Neural cell (in vitro differentiated cells): ENCODE measurements at regions not wholly inside any gene's neighbourhood (a gene's known extent, or its start where the extent isn't known, plus 50 kb on each side); places are given as distances from the start of the nearest gene placed in this dataset.

Experiments
- H2AFZ ChIP-seq: fragments of 200-600, 300-800 bp; sonication (generic), shearing (Covaris generic); 2 replicates; pipeline ENCODE4 v1.6.0; 2014; ENCODE audit warnings: low read depth, mild to moderate bottlenecking, antibody characterized with exemption, low read length, moderate library complexity
- H3F3A ChIP-seq: fragments of 200-600 bp; shearing (Covaris generic); 2 replicates; pipeline ENCODE4 v1.6.1; 2016; ENCODE audit warnings: mild to moderate bottlenecking, moderate library complexity, mixed read lengths, antibody characterized with exemption, low read length; ENCODE audit not compliant: insufficient read depth, poor library complexity, severe bottlenecking
- H3K27ac ChIP-seq: fragments of 200-600, 300-800 bp; sonication (generic), shearing (Covaris generic); 2 replicates; pipeline ENCODE4 v1.5.1; 2014; ENCODE audit warnings: mild to moderate bottlenecking, low read length, moderate library complexity
- H3K27me3 ChIP-seq: fragments of 300-800, 200-600 bp; sonication (generic), shearing (Covaris generic); 2 replicates; pipeline ENCODE4 v1.6.0; 2014; ENCODE audit warnings: mild to moderate bottlenecking, low read depth, low read length, moderate library complexity; ENCODE audit not compliant: insufficient read depth
- H3K36me3 ChIP-seq: fragments of 300-800, 200-600 bp; sonication (generic), shearing (Covaris generic); 2 replicates; pipeline ENCODE4 v1.5.1; 2014; ENCODE audit warnings: mild to moderate bottlenecking, antibody characterized with exemption, low read length, moderate library complexity; ENCODE audit not compliant: insufficient read depth
- H3K4me2 ChIP-seq: fragments of 300-800, 200-600 bp; sonication (generic), shearing (Covaris generic); 2 replicates; pipeline ENCODE4 v1.6.0; 2014; ENCODE audit warnings: mild to moderate bottlenecking, low read length
- H3K4me3 ChIP-seq: fragments of 300-800, 200-600 bp; sonication (generic), shearing (Covaris generic); 2 replicates; pipeline ENCODE4 v1.5.1; 2014; ENCODE audit warnings: mild to moderate bottlenecking, low read length, moderate library complexity
- H3K79me2 ChIP-seq: fragments of 200-600 bp; shearing (Covaris generic); replicated peaks from 2 replicates; pipeline ENCODE4 v1.6.0; 2014; ENCODE audit warnings: mild to moderate bottlenecking, low read length, moderate library complexity; ENCODE audit not compliant: insufficient read depth
- H3K9ac ChIP-seq: fragments of 300-800, 200-600 bp; sonication (generic), shearing (Covaris generic); 2 replicates; pipeline ENCODE4 v1.6.1; 2016; ENCODE audit warnings: mild to moderate bottlenecking, low read length, mixed read lengths
- H3K9me2 ChIP-seq: fragments of 200-600 bp; shearing (Covaris generic); 2 replicates; pipeline ENCODE4 v1.6.1; 2016; ENCODE audit warnings: mild to moderate bottlenecking, low read length, mixed read lengths; ENCODE audit not compliant: insufficient read depth
- H3K9me3 ChIP-seq: fragments of 200-600, 300-800 bp; sonication (generic), shearing (Covaris generic); 2 replicates; pipeline ENCODE4 v1.6.1; 2016; ENCODE audit warnings: mild to moderate bottlenecking, mixed run types, low read length, moderate library complexity, mixed read lengths
- H4K20me1 ChIP-seq: fragments of 200-600 bp; shearing (Covaris generic); 2 replicates; pipeline ENCODE4 v1.6.1; 2016; ENCODE audit warnings: mild to moderate bottlenecking, mixed run types; ENCODE audit not compliant: insufficient read depth
- CTCF ChIP-seq: fragments of 450-650 bp; IDR thresholded peaks from 2 replicates; pipeline ENCODE4 v1.5.1; 2014; ENCODE audit warnings: antibody characterized with exemption, mild to moderate bottlenecking, moderate library complexity; ENCODE audit not compliant: poor library complexity, severe bottlenecking
- EP300 ChIP-seq: fragments of 450-650 bp; conservative IDR thresholded peaks from 2 replicates; pipeline ENCODE4 v1.6.1; 2014; ENCODE audit warnings: antibody characterized with exemption, mild to moderate bottlenecking, moderate library complexity; ENCODE audit not compliant: poor library complexity, severe bottlenecking
- EZH2 ChIP-seq: fragments of 200-600, 300-800 bp; shearing (Covaris generic), sonication (generic); IDR thresholded peaks from 2 replicates; pipeline ENCODE4 v1.6.1; 2014; ENCODE audit warnings: antibody characterized with exemption, low read length, borderline replicate concordance, mild to moderate bottlenecking; ENCODE audit not compliant: insufficient read depth, poor library complexity, severe bottlenecking
- MXI1 ChIP-seq: fragments of 450-650 bp; conservative IDR thresholded peaks from 2 replicates; pipeline ENCODE4 v1.6.1; 2014; ENCODE audit warnings: antibody characterized with exemption, mild to moderate bottlenecking; ENCODE audit not compliant: poor library complexity, severe bottlenecking
- POLR2AphosphoS5 ChIP-seq: IDR thresholded peaks from 2 replicates; pipeline ENCODE4 v1.6.1; 2012
- RAD21 ChIP-seq: fragments of 450-650 bp; conservative IDR thresholded peaks from 2 replicates; pipeline ENCODE4 v1.6.1; 2014; ENCODE audit warnings: antibody characterized with exemption, mild to moderate bottlenecking, moderate library complexity
- REST ChIP-seq: IDR thresholded peaks from 2 replicates; pipeline ENCODE4 v1.6.1; 2012; ENCODE audit warnings: borderline replicate concordance
- SMC3 ChIP-seq: fragments of 450-650 bp; conservative IDR thresholded peaks from 2 replicates; pipeline ENCODE4 v1.6.1; 2014; ENCODE audit warnings: antibody characterized with exemption, mild to moderate bottlenecking, moderate library complexity; ENCODE audit not compliant: poor library complexity
- TAF1 ChIP-seq: IDR thresholded peaks from 2 replicates; pipeline ENCODE4 v1.6.1; 2012; ENCODE audit warnings: low read depth

GRCh38 chr11:114758627-114759026, 80.3 kb downstream of the NXPE2 start:
- Histone ChIP-seq H3K79me2 (no peaks in the 10 kb centered on the region), H2AFZ (no peak overlapping the region), H3K4me2 (no peak overlapping the region), H3F3A (no peaks in the 10 kb centered on the region), H3K27ac (no peak overlapping the region), H3K9ac (no peak overlapping the region), H4K20me1 (no peaks in the 10 kb centered on the region), H3K4me3 (no peak overlapping the region), H3K9me3 (no peaks in the 10 kb centered on the region), H3K9me2 (no peaks in the 10 kb centered on the region), H3K36me3 (no peaks in the 10 kb centered on the region), H3K27me3 (no peaks in the 10 kb centered on the region)
- TF ChIP-seq MXI1 = no peak
- TF ChIP-seq RAD21 = no peak
- TF ChIP-seq EZH2 = no peak
- TF ChIP-seq CTCF = no peak
- TF ChIP-seq EP300 = no peak
- no peak for TF ChIP-seq TAF1
- no peak for TF ChIP-seq REST
- TF ChIP-seq POLR2AphosphoS5 = no peak
- no peak for TF ChIP-seq SMC3

GRCh38 chr11:114762408-114762807, 84.1 kb downstream of the NXPE2 start:
- Histone ChIP-seq H2AFZ (no peak overlapping the region), H3K9me3 (no peaks in the 10 kb centered on the region), H3K9ac (no peak overlapping the region), H3K4me2 (no peak overlapping the region), H3F3A (no peaks in the 10 kb centered on the region), H3K27ac (no peak overlapping the region), H3K9me2 (no peaks in the 10 kb centered on the region), H3K27me3 (no peaks in the 10 kb centered on the region), H3K79me2 (no peaks in the 10 kb centered on the region), H3K4me3 (no peak overlapping the region), H3K36me3 (no peaks in the 10 kb centered on the region), H4K20me1 (no peaks in the 10 kb centered on the region)
- TF ChIP-seq REST (no peak), POLR2AphosphoS5 (no peak), EP300 (no peak), EZH2 (no peak), CTCF (peak; percentile 75), RAD21 (peak; percentile 85), TAF1 (no peak), MXI1 (no peak), SMC3 (peak; percentile 89)
